H4 (cell line): ENCODE measurements at regions not wholly inside any gene's neighbourhood (a gene's known extent, or its start where the extent isn't known, plus 50 kb on each side); places are given as distances from the start of the nearest gene placed in this dataset.
"Not testable (repeated sequence)": the region's sequence is repeated elsewhere in the genome, so short reads cannot be mapped to it uniquely, and the experiment has no call there.

ENCODE experiments used
- DNase-seq: peaks from one replicate; pipeline ENCODE4 v3.0.0-alpha.2; 2015; ENCODE audit warnings: low spot score

DNA sequence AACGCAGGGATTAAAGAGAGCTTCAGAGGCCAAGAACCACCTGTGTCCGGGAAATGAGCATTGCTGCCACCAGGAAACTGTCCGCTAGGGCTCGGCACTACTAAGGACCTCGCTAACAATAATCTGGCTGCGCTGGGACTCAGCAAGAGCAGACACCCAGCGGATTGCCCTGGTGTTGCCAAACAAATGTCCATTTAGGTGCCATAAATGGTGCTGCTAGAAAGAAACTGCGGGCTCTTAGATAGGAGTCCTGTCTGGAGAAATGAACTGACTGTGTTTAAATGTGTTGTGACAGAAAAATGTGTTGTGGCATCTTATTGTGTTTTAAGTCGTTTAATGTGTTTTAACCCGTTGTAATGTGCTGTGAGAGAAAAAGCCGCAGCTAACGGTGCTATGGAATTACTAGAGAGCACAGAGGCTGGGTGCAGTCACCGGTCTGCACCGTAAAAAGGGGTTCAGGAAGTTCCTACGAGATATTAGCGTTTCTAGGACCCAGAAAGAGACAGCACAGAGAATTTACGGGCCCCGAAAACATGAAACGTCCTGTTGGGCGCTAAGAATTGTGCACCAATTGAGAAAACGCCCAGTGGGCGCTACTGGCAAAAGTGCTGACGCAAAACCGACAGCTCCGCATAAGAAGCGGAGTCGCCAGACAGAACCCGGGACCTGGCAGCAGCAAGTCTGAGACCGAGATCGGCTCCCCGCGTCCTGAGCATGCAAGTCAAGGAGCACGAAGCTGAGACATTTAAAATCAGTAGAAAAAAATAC lies 90.6 kb downstream of the ANXA2R start:
- DNase-seq, result peak; percentile 62

DNA sequence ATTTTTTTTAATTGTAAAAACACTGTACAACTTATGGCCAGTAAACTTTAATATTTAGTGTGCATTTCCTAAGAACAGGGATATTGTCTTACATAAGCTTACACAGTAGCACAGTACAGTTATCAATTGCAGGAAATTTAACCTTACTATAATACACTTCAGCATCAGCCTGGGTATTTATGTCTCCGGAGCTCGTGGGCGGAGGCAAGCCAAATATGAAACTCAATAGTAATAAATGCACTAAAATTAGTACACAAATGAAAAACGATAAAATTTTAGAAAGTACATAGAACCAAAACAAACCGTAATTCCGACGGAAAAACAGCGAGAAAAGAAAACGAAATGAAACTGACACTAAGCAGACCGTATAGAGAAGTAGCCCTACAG lies 91.2 kb downstream of the ANXA2R start:
- DNase-seq, result no peak

DNA sequence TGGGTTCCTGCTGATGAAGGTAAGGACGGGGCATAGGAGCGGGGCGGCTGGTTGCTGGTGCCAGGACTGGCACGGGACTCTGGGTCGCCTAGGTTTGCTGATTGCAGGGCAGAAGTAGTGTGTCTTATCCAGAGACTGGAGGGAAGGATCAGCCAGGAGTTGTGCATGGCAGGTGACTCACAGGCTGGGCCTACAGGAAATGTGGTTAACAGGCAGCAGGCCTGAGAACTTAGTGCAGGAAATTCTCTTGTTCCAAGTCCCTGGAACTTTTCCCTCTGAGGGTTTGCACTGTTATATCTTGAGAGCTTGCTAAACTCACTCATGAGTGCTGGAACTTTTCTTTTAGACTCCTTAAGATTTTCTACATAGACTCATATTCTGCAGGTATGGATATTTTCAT lies 95.1 kb downstream of the ANXA2R start:
- peak; percentile 94 for DNase-seq

DNA sequence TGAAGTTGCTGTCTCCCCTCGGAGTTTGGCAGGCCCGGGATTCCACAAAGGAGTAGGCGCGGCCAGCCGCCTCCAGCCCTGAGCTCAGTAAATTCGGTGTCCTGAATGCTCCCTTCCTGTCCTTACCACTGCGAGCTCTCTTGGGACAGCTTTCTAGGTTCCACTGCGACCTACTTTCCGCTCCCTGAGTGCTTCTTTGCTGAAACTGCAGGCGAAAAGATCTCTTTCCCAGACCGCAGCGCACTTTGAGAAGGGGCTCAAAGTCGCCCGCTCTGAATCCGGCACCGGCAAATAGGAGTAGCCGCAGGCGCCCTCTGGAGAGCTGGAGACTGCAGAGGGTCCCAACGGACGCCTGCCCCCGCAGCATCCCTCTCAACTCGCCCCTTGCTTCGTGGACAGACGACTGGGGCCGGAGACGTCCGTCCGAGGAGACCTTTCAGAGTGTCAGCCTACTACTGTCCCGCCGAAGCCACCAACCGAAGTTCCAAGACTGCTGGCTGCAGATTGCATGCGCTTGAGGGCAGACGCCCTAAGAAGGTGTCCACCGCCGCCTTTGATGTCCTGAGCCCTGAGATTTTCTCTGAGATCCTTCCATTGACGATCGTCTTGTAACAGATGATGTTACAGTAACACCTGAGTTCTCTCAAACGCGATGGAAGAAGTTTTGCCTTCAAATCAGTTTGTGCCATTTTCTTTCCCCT lies 96.0 kb downstream of the ANXA2R start:
- no peak for DNase-seq

DNA sequence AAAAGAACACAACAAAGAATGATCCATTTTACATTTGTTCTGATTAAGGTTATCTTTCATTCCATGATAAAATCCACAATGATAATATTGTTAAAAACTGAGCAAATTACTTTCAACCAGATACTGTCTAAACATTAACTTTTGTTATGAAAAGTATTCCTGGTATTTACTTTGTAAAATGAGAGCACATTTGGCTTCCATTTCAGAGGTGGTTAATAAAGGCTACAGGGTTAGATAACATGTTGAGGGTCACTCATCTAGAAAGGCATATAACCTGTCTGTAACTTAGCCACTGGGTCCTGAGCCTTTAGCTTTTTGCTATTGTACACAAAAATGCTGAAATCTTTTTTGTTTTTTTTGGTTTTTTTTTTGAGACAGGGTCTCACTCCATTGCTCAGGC lies 99.3 kb downstream of the ANXA2R start:
- DNase-seq, result no peak

DNA sequence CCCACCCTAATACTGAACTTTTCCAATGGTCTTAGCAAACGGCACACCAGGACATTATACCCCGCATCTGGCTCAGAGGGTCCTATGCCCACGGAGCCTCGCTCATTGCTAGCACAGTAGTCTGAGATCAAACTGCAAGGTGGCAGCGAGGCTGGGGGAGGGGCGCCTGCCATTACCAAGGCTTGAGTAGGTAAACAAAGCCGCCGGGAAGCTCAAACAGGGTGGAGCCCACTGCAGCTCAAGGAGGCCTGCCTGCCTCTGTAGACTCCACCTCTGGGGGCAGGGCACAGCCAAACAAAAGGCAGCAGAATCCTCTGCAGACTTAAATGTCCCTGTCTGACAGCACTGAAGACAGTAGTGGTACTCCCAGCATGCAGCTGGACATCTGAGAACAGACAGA lies 108.1 kb downstream of the ANXA2R start:
- not testable (repeated sequence) for DNase-seq

DNA sequence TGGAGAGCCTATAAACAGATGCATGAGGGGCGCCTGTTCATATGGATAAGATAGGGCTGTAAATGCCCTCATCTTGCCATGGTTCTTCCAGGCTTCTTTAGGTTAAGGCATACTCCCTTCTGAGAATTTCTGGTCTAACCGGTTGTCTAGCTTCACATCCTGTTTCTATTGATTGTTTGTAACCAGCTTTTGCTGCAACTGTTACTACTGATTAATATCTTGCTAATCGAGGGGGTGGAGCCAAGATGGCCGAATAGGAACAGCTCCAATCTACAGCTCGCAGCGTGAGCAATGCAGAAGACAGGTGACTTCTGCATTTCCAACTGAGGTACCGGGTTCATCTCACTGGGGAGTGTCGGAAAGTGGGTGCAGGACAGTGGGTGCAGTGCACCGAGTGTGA lies 108.7 kb downstream of the ANXA2R start:
- not testable (repeated sequence) for DNase-seq

DNA sequence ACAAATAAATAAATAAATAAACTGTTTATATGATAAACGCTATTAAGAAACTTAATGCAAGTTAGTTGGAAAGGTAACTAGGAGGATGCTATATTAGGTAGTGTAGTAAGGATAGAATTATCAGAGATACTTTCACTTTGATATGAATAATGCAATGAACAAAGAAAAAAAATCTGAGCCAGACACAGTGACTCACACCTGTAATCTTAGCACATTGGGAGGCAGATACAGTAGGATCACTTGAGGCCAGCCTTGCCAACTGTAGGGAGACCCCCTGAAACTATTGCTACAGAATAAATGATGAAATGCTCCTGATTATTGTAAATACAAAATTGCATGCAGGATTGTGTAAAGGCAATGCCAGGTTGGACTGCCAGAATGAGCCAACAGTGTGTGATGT lies 109.2 kb downstream of the ANXA2R start:
- DNase-seq, result no peak

DNA sequence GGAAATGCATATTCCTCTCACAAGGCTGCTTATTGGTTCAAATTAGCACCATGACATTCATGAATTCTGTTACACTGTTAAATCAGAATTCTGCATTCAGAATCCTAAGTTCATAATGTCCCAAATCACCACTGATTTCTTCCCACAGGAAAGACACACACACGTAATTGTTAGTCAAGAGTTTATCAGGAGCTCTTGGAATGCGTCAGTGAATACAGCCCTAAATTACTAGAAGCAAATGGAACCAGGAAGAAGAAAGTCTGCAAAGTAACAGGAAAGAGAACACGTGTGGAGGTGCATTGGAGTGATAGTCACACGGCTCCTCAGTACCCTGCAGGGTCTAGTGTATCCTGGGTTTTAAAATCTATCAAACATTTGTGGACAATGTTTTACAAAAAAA lies 110.2 kb downstream of the ANXA2R start:
- DNase-seq, result no peak

DNA sequence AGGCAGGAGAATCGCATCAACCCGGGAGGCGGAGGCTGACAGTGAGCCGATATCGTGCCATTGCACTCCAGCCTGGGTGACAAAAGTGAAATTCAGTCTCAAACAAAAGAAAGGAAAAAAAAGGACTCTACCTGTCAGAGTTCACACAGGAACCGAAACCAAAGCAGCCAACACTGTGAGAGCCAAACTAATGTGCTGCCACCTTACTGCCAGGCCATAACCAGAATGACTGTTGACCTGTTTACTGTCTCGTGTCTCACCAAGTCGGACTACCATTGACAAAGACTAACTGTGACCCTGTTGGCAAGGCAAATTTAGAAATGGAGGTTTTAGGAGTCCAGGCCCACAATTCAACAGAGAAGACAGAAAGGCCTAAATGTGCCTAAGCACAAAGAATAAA lies 112.4 kb downstream of the ANXA2R start:
- DNase-seq, result no peak

DNA sequence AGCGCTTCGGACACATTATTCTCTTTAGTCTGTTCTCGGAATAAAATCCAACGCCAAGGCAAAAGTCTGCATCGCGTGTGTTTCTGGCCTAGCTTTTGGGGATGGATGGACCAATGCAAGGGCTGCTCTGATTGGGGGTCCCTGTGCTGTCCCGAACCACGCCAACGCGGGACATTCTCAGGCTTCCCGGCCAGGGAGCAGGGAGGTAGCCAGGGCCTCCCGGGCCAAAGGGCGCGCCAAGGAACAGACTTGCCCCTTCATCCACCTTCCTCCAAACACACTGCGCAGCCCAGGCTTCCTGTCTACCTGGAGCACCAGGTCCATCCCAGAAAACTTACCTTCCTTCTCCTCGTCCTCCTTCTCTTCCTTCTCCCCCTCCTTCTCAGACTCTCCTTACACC lies 113.0 kb upstream of the SELENOP start:
- DNase-seq, result no peak

DNA sequence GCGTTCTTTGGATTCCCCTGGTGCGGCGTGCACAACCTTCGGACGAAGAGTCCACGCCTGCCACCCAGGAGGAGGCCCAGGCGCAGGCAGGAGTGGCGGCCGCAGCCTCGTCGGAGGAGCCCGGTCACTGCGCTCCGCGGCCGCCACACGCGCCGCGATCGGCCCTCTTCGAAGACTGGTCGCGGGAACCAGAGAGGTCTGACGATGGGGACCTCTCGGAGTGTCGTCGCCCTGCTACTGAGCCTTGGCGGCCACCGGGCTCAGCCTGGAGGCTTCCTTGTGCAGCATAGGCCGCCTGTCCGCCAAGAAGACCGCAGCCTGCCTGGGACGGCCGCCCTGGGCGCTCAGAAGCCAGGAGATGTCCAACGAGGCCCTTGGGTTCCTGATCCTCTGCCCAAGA lies 112.5 kb upstream of the SELENOP start:
- no peak for DNase-seq

DNA sequence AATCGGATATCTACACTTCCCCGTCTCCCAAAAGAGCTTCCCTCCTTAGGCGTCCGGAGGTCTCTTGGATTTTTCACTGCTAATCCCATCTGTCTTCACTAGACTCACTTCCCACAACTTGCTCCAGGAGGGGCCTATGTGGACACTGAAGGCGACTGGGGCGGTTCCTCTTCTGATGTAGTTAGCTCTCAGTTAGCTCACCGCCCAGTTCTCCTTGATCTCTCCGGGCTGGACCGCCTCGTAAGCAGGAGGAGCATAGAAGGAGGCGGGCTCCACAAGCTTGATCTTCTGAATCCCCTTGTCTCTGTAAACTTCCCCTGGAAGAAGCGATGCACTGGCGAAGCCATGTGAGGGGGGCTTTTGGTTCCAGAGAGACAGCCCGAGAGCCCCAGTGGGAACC lies 112.0 kb upstream of the SELENOP start:
- DNase-seq, result no peak

DNA sequence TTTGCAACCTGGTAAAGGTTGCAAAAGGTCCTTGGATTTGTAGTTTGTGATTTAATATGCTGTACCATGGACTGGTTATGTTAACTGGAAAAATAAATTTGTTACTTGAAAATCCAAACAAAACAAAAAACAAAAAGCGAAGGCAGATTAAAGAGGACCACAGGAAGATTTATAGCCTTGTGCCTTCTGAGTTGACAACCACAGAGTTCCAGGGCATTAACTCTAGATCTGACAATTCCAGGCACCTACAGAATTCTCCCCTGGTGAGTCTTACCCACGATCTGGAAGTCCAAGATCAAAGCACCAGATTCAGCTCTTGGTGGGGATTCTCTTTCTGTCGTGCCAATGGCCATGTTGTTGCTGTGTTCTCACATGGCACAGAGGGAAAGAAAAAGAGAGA lies 107.9 kb upstream of the SELENOP start:
- no peak for DNase-seq

DNA sequence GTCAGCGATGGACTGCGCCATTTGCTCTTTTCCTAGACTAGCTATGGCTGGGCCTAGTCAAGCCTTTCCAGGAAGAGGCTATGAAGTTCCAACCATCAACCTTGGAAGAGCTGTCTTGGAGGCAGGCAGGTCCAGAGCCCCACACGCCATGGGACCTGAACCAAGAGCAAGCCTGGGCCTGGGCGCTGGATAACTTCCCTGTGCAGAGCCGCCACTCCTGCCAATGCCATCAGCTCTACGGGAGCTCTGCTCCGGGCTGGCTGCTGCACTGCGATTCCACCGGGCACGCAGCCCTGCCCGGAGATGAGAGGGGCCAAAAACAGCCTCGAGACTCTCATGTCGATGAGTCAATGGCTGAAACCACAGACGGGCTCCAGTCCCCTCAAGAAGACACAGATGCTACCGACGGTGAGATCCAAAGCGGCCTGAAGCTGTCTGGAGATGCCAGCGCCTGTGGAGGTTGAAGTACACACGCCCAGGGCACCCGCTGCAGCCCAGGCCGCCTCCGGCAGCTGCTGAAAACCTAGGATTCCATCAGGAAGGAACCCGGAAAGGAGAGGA lies 103.7 kb upstream of the SELENOP start:
- DNase-seq, result no peak

DNA sequence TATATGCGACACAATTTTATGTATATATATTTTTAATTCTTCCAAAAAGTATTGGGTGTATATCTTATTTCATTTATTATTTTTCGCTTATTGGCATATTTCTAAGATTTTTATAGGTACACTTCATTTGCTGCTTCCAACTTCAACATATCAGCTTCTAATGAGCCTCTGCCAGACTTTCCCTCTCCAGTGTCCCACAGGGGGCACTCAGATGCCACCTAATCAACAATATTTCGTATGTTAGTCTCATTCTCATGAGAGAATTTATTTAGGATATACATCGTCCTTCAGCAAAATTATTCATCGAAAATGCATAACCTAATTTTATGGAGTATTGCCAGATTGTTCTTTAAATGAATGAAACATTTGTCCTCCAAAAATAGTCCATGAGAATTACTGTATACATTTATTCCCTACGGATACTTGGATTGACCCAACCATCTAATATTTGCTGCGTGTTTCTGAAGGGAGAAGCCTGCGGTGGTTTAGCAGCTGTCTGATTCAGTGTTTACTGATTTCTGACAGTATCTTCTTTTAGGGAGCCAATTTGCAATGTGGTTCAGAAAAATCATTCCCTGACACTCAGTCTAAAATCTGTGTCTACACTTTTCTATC lies 100.6 kb upstream of the SELENOP start:
- peak; percentile 61 for DNase-seq

DNA sequence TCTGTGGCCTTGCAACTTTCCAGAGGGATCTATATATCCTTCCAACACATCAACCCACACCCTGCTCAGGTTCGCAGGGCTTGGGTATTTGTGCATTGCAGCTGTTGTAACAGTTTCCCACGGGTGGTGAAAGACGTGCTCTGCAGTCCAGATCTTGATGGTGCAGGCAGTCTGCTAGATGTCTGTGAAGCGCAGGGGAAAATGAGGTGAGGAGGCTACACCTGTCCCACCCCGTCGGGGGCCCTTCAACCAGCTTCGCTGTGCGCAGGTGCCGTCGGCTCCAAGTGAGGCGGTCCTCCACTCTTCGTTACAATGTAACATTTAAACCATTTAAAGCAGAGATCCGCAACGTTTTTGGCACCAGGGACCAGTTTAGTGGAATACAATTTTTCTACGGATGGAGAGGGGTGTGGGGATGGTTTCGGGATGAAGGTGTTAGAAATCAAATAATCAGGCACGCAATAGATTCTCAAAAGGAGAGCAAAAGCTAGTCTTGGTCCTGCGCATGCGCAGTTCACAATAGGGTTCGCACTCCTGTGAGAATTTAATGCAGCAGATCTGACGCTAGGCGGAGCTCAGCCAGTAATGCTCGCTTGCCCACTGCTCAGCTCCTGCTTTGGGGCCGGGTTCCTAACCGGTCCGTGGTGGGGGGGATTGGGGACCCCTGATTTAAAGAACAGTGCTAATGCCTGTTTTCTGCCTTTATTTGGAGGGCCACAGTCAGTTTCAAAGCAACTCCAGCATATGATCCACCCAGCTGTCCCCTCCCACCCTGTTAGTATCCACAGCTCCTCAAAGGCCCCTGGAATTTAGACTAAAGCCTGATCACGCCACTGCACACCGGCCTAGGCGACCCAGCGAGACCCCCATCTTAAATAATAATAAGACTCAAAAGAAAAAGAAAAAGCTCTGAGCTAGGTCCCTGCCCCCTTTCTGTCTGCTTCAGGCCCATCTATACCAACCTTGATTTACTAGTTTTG lies 97.1 kb upstream of the SELENOP start:
- DNase-seq, result peak; percentile 90

DNA sequence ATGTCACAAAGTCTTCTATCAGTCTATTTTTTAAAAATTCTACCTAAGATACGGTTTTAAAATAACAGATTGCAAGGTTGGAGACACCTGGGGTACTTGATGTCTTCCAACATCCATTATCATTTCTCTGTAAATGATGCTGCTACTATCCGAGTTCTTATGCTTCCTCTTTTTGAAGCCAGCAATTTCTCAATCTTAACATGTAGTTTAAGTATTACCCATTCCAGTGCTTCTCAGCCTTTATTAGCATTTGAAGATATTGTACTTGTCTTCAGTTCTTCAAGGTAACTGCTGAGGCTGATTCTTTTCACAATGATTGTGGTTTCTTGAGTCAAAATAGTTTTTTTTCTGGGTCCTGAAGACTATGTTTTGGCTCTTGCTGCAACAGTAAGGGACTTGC lies 96.4 kb upstream of the SELENOP start:
- no peak for DNase-seq

DNA sequence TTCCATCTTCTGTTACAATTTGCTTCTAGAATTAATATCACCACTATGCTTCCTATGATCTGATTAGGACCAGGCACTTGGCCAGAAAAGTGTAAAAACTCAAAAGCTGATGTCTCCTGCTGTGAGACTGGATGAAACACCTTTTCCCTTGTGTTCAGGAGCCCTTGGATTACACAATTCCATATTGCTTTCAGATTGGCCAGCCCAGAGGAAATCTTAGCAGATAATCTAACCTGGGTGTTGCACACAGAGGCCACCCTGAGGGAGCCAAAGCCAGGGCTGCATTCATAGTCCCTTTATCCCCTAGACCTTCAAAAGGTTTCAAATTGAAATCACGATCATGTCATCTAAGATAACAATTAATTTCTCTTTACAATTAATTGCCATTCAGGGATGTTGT lies 94.1 kb upstream of the SELENOP start:
- DNase-seq, result no peak

DNA sequence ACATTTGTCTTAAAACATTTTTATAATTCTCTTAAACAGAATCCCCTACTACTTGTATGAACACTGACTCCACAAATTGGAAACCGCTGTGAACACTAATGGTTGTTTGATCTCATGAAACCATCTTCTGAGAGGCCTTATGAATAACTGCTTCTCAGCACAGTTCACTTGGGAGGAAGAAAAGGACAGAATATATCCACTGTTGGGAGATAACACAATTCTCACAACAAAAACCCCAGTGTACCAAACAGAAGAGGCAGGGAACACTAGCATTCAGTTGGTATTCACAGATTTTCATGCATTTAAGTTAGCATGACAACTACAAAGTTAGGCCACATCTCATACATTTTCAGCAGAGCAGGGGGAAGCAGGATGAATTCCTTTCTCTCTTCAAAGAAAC lies 89.0 kb upstream of the SELENOP start:
- no peak for DNase-seq

DNA sequence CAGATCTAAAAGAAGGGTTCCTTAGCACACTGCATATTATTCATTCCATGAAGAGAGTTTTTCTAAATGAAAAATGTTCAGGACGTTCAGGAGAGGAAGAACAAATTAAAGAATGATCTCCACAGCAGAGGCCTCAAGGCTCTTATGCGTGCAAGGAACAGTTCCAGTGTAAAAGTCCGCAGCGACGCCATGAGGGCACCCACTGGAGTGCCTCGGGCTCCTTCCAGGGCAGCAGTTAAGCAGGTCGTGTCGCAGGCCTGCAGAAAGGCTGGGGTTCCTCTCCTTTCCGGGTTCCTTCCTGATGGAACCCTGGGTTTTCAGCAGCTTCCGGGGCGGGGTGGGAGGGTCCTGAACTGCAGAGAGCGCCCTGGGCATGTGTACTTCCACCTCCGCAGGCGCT lies 87.1 kb upstream of the SELENOP start:
- DNase-seq, result no peak

DNA sequence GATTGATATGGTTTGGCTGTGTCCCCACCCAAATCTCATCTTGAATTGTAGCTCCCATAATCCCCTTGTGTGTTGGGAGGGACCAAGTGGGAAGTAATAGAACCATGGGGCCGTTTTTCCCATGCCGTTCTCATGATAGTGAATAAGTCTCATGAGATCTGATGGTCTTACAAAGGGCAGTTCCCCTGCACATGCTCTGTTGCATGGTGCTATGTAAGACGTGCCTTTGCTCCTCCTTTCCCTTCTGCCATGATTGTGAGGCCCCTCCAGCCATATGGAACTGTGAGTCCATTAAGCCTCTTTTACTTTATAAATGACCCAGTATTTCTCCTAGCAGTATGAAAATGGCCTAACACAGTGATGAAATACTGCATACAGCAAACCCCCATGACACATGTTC lies 84.8 kb upstream of the SELENOP start:
- DNase-seq, result no peak
